Omental fat pad (tissue), 3 donors: ENCODE measurements at regions not wholly inside any gene's neighbourhood (a gene's known extent, or its start where the extent isn't known, plus 50 kb on each side); places are given as distances from the start of the nearest gene placed in this dataset.

Source experiments
- ATAC-seq: fragments of 150-250 bp; one replicate; pipeline ENCODE4 v1.9.1; 2016; ENCODE audit warnings: mild to moderate bottlenecking, moderate library complexity; ENCODE audit not compliant: low FRiP score
- DNase-seq: peaks from one replicate; pipeline ENCODE4 v3.0.0-alpha.2; 2019; ENCODE audit warnings: low spot score
- TF ChIP-seq, protein P1 (sequence below), 3 donors: fragments of 450-650 bp; IDR thresholded peaks; one replicate each; pipeline ENCODE4 v1.5.1; 2016 to 2017; ENCODE audit warnings: antibody characterized with exemption in 3 of 3, mild to moderate bottlenecking in 3 of 3, moderate library complexity in 2 of 3

- no peak for ATAC-seq
- TF ChIP-seq, protein P1, sequence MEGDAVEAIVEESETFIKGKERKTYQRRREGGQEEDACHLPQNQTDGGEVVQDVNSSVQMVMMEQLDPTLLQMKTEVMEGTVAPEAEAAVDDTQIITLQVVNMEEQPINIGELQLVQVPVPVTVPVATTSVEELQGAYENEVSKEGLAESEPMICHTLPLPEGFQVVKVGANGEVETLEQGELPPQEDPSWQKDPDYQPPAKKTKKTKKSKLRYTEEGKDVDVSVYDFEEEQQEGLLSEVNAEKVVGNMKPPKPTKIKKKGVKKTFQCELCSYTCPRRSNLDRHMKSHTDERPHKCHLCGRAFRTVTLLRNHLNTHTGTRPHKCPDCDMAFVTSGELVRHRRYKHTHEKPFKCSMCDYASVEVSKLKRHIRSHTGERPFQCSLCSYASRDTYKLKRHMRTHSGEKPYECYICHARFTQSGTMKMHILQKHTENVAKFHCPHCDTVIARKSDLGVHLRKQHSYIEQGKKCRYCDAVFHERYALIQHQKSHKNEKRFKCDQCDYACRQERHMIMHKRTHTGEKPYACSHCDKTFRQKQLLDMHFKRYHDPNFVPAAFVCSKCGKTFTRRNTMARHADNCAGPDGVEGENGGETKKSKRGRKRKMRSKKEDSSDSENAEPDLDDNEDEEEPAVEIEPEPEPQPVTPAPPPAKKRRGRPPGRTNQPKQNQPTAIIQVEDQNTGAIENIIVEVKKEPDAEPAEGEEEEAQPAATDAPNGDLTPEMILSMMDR (IDR thresholded peaks at IDR 0.05): no peak
- DNase-seq: no peak
Measured at GRCh38 chr14:53778263-53778662, 178.4 kb downstream of the BMP4 start.

DNA sequence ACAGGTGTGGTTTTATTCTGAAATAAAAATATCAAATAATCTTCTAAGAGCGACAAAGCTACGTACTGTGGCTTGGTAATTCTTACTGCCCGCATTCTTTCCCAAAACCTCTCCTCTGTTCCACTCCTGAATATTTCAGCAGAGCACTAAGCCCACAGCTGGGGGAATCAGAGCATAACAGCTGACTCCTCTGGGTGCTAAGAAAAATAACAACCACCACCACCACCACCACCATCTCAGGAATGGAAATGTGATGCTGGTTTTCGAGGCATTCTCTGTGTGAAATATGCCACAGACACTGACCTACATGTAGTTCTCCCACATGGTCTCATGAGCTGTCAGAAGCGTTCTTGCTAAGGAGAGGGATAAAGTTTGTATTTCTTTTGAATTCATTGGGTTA, 183.7 kb downstream of the BMP4 start:
- ATAC-seq (no peak), DNase-seq (no peak)
- TF ChIP-seq, protein P1 (IDR thresholded peaks at IDR 0.05): no peak

- no peak for DNase-seq
- ATAC-seq: no peak
- TF ChIP-seq, protein P1 (IDR thresholded peaks at IDR 0.05): no peak
Measured at GRCh38 chr14:53767566-53767965, 189.1 kb downstream of the BMP4 start.

DNA sequence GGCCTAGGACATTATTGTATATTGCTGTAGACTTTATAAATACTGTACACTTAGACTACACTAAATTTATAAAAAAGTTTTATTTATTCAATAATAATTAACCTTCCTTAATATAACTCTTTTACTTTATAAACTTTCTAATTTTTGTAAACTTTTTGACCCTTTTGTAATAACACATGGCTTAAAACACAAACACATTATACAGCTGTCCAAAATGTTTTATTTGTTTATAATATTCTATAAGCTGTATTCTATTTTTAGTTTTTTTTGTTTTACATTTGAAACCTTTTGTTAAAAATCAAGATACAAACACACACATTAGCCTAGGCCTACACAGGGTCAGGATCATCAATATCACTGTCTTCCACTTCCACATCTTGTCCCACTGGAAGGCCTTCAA, 190.0 kb downstream of the BMP4 start:
- ATAC-seq (no peak), DNase-seq (no peak)
- TF ChIP-seq, protein P1 (IDR thresholded peaks at IDR 0.05): no peak

DNA sequence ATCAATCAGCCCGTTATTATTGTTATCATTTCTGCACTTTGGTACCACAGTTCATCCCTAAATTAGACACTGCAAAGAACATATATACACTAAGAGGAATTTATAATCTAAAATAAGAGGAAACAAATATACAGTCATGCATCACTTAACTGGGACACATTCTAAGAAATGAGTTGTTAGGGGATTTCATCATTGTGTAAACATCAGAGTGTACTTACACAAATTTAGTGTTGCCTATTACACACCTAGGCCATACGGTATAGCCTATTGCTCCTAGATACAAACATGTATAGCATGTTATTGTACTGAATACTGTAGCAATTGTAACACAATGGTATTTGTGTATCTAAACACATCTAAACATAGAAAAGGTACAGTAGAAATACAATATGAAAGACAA, 190.5 kb downstream of the BMP4 start:
- no peak for ATAC-seq
- no peak for DNase-seq
- TF ChIP-seq, protein P1 (IDR thresholded peaks at IDR 0.05): no peak

DNA sequence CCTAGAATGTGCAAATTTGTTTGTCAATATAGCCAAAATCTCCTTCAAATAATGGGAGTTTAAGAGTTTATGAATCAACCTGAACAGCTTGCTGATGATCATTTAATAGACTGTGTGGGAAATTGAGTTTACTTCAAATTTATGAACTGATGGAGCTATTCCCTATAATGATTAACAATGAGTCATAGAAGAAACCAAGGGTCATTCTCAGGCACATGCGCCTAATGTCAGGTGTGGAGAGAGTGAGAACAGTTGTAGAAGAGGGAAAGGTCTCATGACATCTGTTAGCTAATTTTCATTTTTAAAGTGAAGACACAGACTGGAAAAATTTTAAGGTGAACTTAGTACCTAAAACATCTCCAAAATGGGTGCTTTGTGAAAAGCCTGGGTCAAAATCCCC, 191.8 kb downstream of the BMP4 start:
- TF ChIP-seq, protein P1 (IDR thresholded peaks at IDR 0.05): no peak
- DNase-seq (no peak), ATAC-seq (no peak)

- DNase-seq: no peak
- no peak for ATAC-seq
- TF ChIP-seq, protein P1 (IDR thresholded peaks at IDR 0.05): no peak
Measured at GRCh38 chr14:53758141-53758540, 198.5 kb downstream of the BMP4 start.
